ENCODE measurements at regions not wholly inside any gene's neighbourhood (a gene's known extent, or its start where the extent isn't known, plus 50 kb on each side); places are given as distances from the start of the nearest gene placed in this dataset.

DNA sequence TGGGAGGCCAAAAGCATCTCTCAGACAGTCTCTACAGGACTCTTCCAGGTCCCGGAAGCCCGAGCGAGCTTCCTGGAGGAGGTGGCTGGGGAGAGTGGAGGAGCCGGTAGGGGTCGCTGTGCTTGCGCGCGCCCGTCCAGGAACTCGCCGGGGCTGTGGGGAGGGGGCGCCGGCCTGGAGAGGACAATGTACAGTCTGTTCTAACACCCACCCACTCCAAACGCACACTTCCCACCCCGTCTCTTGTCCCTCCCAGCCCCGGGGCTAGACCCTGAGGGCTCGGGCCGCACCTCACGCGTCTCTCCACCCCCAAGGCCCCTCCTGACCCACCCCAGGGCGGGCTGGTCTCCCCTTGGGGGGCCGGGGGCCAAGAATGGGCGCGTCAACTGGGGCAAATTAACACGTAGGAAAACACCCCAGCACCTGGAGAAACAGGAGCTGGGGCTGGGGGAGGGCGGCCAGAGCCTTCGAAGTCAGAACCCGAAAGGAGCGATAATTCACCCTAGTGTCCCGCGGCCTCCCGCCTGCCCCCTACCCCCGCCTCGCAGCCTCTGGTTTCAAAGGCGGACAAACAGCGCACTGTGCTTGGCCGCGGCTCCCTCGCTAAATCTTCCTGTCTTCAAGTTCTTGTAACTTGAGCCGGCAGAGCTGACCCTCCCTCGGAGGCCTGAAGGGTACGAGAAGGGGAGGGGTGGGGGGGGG lies 103.2 kb upstream of the FOXP4 start (continued):
- TF ChIP-seq HOXC10 (CRISPR knock-in tag; IDR thresholded peaks at IDR 0.05) (no peak), CTCF (tag by site-specific recombination; IDR thresholded peaks at IDR 0.05) (peak; percentile 80), ZBTB21 (tag by site-specific recombination; IDR thresholded peaks at IDR 0.05) (no peak), ZNF776 (tag by site-specific recombination; IDR thresholded peaks at IDR 0.05; ENCODE audit: borderline replicate concordance) (no peak), KLF17 (tag by site-specific recombination; IDR thresholded peaks at IDR 0.05) (peak; percentile 92), ZNF624 (tag by site-specific recombination; IDR thresholded peaks at IDR 0.05) (0 out of 2 replicates have a peak, but pooled peaks have one; percentile 41), ZNF140 (tag by site-specific recombination; IDR thresholded peaks at IDR 0.05) (no peak), ZNF660 (tag by site-specific recombination; IDR thresholded peaks at IDR 0.05) (no peak), EGR2 (tag by site-specific recombination; IDR thresholded peaks at IDR 0.05; ENCODE audit: low read depth) (peak; percentile 68), ZBTB26 (tag by site-specific recombination; optimal IDR thresholded peaks at IDR 0.05) (peak; percentile 69), ZNF155 (tag by site-specific recombination; IDR thresholded peaks at IDR 0.05) (no peak), ZSCAN30 (tag by site-specific recombination; IDR thresholded peaks at IDR 0.05) (0 out of 2 replicates have a peak, but pooled peaks have one; percentile 26), SP3 (tag by site-specific recombination; IDR thresholded peaks at IDR 0.05) (peak; percentile 59), SP2 (tag by site-specific recombination; IDR thresholded peaks at IDR 0.05) (peak; percentile 58), GLIS2 (tag by site-specific recombination; IDR thresholded peaks at IDR 0.05) (peak; percentile 88), KLF1 (tag by site-specific recombination; IDR thresholded peaks at IDR 0.05) (peak; percentile 91), ZBTB8A (tag by site-specific recombination; IDR thresholded peaks at IDR 0.05) (peak; percentile 66), ZNF184 (tag by site-specific recombination; IDR thresholded peaks at IDR 0.05) (no peak), INSM2 (tag by site-specific recombination; IDR thresholded peaks at IDR 0.05) (no peak), ZBTB17 (tag by site-specific recombination; IDR thresholded peaks at IDR 0.05) (peak; percentile 28; the same call in 1 of the 2 replicates), FEZF1 (tag by site-specific recombination; IDR thresholded peaks at IDR 0.05) (no peak), GLIS1 (tag by site-specific recombination; IDR thresholded peaks at IDR 0.05) (peak; percentile 78)
- TF ChIP-seq, protein P1, sequence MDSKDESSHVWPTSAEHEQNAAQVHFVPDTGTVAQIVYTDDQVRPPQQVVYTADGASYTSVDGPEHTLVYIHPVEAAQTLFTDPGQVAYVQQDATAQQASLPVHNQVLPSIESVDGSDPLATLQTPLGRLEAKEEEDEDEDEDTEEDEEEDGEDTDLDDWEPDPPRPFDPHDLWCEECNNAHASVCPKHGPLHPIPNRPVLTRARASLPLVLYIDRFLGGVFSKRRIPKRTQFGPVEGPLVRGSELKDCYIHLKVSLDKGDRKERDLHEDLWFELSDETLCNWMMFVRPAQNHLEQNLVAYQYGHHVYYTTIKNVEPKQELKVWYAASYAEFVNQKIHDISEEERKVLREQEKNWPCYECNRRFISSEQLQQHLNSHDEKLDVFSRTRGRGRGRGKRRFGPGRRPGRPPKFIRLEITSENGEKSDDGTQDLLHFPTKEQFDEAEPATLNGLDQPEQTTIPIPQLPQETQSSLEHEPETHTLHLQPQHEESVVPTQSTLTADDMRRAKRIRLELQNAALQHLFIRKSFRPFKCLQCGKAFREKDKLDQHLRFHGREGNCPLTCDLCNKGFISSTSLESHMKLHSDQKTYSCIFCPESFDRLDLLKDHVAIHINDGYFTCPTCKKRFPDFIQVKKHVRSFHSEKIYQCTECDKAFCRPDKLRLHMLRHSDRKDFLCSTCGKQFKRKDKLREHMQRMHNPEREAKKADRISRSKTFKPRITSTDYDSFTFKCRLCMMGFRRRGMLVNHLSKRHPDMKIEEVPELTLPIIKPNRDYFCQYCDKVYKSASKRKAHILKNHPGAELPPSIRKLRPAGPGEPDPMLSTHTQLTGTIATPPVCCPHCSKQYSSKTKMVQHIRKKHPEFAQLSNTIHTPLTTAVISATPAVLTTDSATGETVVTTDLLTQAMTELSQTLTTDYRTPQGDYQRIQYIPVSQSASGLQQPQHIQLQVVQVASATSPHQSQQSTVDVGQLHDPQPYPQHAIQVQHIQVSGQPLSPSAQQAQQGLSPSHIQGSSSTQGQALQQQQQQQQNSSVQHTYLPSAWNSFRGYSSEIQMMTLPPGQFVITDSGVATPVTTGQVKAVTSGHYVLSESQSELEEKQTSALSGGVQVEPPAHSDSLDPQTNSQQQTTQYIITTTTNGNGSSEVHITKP (tag by site-specific recombination; IDR thresholded peaks at IDR 0.05), result peak; percentile 70
- TF ChIP-seq, protein P2, sequence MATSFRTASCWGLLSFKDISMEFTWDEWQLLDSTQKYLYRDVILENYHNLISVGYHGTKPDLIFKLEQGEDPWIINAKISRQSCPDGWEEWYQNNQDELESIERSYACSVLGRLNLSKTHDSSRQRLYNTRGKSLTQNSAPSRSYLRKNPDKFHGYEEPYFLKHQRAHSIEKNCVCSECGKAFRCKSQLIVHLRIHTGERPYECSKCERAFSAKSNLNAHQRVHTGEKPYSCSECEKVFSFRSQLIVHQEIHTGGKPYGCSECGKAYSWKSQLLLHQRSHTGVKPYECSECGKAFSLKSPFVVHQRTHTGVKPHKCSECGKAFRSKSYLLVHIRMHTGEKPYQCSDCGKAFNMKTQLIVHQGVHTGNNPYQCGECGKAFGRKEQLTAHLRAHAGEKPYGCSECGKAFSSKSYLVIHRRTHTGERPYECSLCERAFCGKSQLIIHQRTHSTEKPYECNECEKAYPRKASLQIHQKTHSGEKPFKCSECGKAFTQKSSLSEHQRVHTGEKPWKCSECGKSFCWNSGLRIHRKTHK (tag by site-specific recombination; IDR thresholded peaks at IDR 0.05), result no peak
- TF ChIP-seq, protein P3, sequence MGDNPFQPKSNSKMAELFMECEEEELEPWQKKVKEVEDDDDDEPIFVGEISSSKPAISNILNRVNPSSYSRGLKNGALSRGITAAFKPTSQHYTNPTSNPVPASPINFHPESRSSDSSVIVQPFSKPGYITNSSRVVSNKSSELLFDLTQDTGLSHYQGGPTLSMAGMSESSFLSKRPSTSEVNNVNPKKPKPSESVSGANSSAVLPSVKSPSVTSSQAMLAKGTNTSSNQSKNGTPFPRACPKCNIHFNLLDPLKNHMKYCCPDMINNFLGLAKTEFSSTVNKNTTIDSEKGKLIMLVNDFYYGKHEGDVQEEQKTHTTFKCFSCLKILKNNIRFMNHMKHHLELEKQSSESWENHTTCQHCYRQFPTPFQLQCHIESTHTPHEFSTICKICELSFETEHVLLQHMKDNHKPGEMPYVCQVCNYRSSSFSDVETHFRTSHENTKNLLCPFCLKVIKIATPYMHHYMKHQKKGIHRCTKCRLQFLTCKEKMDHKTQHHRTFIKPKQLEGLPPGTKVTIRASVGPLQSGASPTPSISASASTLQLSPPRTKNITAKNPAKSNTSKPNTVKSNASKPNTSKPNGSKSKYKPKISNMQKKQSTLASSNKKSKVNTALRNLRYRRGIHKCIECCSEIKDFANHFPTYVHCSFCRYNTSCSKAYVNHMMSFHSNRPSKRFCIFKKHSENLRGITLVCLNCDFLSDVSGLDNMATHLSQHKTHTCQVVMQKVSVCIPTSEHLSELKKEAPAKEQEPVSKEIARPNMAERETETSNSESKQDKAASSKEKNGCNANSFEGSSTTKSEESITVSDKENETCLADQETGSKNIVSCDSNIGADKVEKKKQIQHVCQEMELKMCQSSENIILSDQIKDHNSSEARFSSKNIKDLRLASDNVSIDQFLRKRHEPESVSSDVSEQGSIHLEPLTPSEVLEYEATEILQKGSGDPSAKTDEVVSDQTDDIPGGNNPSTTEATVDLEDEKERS (tag by site-specific recombination; IDR thresholded peaks at IDR 0.05), result 0 out of 2 replicates have a peak, but pooled peaks have one; percentile 28
